ENCODE measurements at regions not wholly inside any gene's neighbourhood (a gene's known extent, or its start where the extent isn't known, plus 50 kb on each side); places are given as distances from the start of the nearest gene placed in this dataset.

DNA sequence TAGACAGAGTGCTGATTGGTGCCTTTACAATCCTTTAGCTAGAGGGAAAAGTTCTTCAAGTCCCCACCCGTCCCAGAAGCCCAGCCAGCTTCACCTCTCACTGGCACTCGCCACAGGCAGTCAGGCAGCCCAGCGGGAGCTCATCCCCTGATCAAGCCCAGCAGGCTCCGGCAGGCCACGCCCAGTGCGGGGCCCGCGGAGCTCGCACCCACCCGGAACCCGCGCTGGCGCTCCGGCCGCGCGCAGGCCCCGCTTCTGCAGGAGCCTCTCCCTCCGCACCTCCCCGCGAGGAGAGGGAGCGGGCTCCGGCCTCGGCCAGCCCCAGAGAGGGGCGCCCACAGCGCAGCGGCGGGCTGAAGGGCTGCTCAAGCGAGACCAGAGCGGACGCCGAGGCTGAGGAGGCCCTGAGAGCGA, 202.4 kb upstream of the PDGFD start:
- 57% methylated on average over 14 of the region's 33 CpGs for WGBS (ENCODE audit: low lambda C conversion rate)
- in situ Hi-C loops (cut with HindIII; ENCODE audit: extremely low pct_ligation_motif_present, low pct_unique_long_range_greater_than_20kb) (no loop called here), intact Hi-C loops (cut with micrococcal nuclease; ENCODE audit: unreplicated experiment) (no loop called here)
- Histone ChIP-seq H3K4me1 (ENCODE audit: insufficient read depth, low read length) (no peaks in the 10 kb centered on the region), H3K4me3 (replicated peaks in 1 of 3; ENCODE audit: insufficient read depth in 1 of 3, low read depth in 2 of 3, low read length in 3 of 3) (no peak overlapping the region), H2AFZ (ENCODE audit: low read length) (no peak overlapping the region), H3K9ac (ENCODE audit: insufficient read depth, low read depth, low read length) (no peak overlapping the region), H3K36me3 (replicated peaks in 1 of 2; ENCODE audit: control insufficient read depth in 1 of 2, insufficient read depth in 2 of 2, low read length in 2 of 2) (no peaks in the 10 kb centered on the region), H4K20me1 (ENCODE audit: insufficient read depth, low read length) (no peaks in the 10 kb centered on the region), H3K4me2 (ENCODE audit: low read depth, low read length) (no peak overlapping the region), H3K27me3 (ENCODE audit: control insufficient read depth in 1 of 2, insufficient read depth in 2 of 2, low read length in 2 of 2) (no peaks in the 10 kb centered on the region), H3K27ac (ENCODE audit: extremely low read length, insufficient read depth, low read length) (no peak overlapping the region), H3K9me3 (ENCODE audit: low read length) (no peaks in the 10 kb centered on the region), H3K79me2 (ENCODE audit: insufficient read depth, low read length) (no peaks in the 10 kb centered on the region)
- no peak for ATAC-seq
- POLR2A ChIA-PET = no interaction called here
- FAIRE-seq = no peak
- DNase-seq (ENCODE audit: low spot score) = no peak
- CTCF ChIA-PET (ENCODE audit: low intra/inter-chr PET ratio, low total read pairs) = no interaction called here
- BruUV-seq (replicated peaks) = no TSS peak
- no peak for TF ChIP-seq ZNF503 (CRISPR knock-in tag; IDR thresholded peaks at IDR 0.05)
- TF ChIP-seq THYN1 (CRISPR knock-in tag; IDR thresholded peaks at IDR 0.05; ENCODE audit: borderline replicate concordance, low read depth) = no peak
- TF ChIP-seq, protein P1, sequence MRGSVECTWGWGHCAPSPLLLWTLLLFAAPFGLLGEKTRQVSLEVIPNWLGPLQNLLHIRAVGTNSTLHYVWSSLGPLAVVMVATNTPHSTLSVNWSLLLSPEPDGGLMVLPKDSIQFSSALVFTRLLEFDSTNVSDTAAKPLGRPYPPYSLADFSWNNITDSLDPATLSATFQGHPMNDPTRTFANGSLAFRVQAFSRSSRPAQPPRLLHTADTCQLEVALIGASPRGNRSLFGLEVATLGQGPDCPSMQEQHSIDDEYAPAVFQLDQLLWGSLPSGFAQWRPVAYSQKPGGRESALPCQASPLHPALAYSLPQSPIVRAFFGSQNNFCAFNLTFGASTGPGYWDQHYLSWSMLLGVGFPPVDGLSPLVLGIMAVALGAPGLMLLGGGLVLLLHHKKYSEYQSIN (CRISPR knock-in tag; IDR thresholded peaks at IDR 0.05; ENCODE audit: borderline replicate concordance) = no peak
- no peak for TF ChIP-seq MBD4 (IDR thresholded peaks at IDR 0.05; ENCODE audit: borderline replicate concordance, low read length)
- TF ChIP-seq ZIK1 (CRISPR knock-in tag; IDR thresholded peaks at IDR 0.05; ENCODE audit: borderline replicate concordance, low read depth) = no peak
- TF ChIP-seq, protein P2, sequence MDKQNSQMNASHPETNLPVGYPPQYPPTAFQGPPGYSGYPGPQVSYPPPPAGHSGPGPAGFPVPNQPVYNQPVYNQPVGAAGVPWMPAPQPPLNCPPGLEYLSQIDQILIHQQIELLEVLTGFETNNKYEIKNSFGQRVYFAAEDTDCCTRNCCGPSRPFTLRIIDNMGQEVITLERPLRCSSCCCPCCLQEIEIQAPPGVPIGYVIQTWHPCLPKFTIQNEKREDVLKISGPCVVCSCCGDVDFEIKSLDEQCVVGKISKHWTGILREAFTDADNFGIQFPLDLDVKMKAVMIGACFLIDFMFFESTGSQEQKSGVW (CRISPR knock-in tag; IDR thresholded peaks at IDR 0.05; ENCODE audit: borderline replicate concordance) = no peak
- no peak for TF ChIP-seq FOSL1 (CRISPR knock-in tag; IDR thresholded peaks at IDR 0.05; ENCODE audit: borderline replicate concordance)
- TF ChIP-seq ZNF558 (CRISPR knock-in tag; IDR thresholded peaks at IDR 0.05; ENCODE audit: borderline replicate concordance) = no peak
- TF ChIP-seq TOPORS (CRISPR knock-in tag; IDR thresholded peaks at IDR 0.05) = no peak
- TF ChIP-seq ATRX (CRISPR knock-in tag; IDR thresholded peaks at IDR 0.05; ENCODE audit: borderline replicate concordance) = no peak
- TF ChIP-seq JDP2 (CRISPR knock-in tag; IDR thresholded peaks at IDR 0.05; ENCODE audit: borderline replicate concordance) = no peak
- TF ChIP-seq, protein P3, sequence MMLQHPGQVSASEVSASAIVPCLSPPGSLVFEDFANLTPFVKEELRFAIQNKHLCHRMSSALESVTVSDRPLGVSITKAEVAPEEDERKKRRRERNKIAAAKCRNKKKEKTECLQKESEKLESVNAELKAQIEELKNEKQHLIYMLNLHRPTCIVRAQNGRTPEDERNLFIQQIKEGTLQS (CRISPR knock-in tag; IDR thresholded peaks at IDR 0.05) = no peak
- TF ChIP-seq KLF16 (CRISPR knock-in tag; IDR thresholded peaks at IDR 0.05) = no peak
- no peak for TF ChIP-seq ZFP62 (CRISPR knock-in tag; IDR thresholded peaks at IDR 0.05)
- no peak for TF ChIP-seq PLRG1 (conservative IDR thresholded peaks at IDR 0.05)
